Hematopoietic multipotent progenitor cell treated with erythropoietin and hydrocortisone succinate and interleukin-3 and kit ligand, for 4 days (in vitro differentiated cells): ENCODE measurements at regions not wholly inside any gene's neighbourhood (a gene's known extent, or its start where the extent isn't known, plus 50 kb on each side); places are given as distances from the start of the nearest gene placed in this dataset.
"Not testable (repeated sequence)": the region's sequence is repeated elsewhere in the genome, so short reads cannot be mapped to it uniquely, and the experiment has no call there.

Experiments used
- DNase-seq: peaks from one replicate; pipeline ENCODE4 v3.0.0-alpha.2; 2015

GRCh38 chr7:112930787-112931186 is 140.6 kb upstream of the TMEM168 start:
- DNase-seq = peak; percentile 64

- DNase-seq = no peak
Measured at GRCh38 chr7:112929421-112929820, 139.2 kb upstream of the TMEM168 start.

GRCh38 chr7:112926018-112926417 is 135.8 kb upstream of the TMEM168 start:
- no peak for DNase-seq

- DNase-seq = not testable (repeated sequence)
Measured at GRCh38 chr7:112922546-112922945, 132.4 kb upstream of the TMEM168 start.

DNA sequence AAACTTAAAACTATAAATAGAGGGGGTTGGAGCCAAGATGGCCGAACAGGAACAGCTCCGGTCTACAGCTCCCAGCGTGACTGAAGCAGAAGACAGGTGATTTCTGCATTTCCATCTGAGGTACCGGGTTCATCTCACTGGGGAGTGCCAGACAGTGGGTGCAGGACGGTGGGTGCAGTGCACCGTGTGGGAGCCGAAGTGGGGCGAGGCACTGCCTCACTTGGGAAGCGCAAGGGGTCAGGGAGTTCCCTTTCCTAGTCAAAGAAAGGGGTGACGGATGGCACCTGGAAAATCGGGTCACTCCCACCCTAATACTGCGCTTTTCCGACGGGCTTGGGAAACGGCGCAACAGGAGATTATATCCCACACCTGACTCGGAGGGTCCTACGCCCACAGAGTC is 126.2 kb upstream of the TMEM168 start:
- DNase-seq = not testable (repeated sequence)

DNA sequence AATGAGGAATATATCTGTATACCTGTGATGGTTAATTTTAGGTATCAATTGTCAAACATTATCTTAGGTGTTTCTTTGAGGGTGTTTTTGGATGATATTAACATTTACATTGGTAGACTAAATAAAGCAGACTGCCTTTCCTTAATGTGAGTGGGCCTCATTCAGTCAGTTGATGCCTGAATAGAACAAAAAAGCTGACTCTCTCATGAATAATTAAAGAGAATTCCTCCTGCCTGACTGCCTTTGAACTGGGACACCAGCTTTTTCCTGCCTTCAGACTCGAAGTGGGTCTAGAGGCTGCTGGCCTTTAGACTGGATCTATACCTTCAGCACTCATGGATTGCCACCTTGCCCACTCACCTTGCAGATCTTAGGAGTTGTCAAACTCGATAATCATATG is 117.9 kb upstream of the TMEM168 start:
- no peak for DNase-seq

DNA sequence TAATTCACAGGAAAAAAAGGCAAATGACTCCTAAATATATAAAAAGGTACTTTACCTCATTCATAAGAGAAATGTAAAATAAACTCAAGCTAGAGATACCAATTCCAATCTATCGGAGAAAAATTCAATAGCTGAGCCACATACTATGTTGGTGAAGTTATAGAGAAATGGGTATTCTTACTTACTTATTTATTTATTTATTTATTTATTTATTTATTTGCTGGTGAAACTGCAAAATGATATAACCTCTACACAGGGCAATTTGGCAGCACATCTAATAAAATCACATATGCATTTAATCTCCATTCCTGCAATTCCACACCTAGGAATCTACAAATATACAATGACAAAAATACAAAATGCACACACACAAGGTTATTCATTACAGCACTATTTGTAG is 117.5 kb upstream of the TMEM168 start:
- DNase-seq = no peak

DNA sequence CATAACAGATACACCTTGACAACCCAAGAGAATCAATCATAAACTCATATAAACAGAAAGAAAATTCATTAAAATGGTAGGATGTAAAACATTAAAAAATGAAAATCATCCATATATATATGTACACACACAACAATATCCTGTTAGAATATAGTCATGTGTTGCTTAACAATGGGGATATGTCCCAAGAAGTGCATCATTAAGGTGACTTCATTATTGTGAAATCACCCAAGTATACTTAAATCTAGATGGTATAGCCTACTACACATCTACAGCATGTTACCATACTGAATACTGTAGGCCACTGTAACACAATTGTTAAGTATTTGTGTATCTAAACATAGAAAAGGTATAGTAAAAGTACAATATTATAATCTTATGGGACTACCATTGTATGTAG is 115.8 kb upstream of the TMEM168 start:
- DNase-seq = no peak

GRCh38 chr7:112905413-112905812 is 115.2 kb upstream of the TMEM168 start:
- no peak for DNase-seq

DNA sequence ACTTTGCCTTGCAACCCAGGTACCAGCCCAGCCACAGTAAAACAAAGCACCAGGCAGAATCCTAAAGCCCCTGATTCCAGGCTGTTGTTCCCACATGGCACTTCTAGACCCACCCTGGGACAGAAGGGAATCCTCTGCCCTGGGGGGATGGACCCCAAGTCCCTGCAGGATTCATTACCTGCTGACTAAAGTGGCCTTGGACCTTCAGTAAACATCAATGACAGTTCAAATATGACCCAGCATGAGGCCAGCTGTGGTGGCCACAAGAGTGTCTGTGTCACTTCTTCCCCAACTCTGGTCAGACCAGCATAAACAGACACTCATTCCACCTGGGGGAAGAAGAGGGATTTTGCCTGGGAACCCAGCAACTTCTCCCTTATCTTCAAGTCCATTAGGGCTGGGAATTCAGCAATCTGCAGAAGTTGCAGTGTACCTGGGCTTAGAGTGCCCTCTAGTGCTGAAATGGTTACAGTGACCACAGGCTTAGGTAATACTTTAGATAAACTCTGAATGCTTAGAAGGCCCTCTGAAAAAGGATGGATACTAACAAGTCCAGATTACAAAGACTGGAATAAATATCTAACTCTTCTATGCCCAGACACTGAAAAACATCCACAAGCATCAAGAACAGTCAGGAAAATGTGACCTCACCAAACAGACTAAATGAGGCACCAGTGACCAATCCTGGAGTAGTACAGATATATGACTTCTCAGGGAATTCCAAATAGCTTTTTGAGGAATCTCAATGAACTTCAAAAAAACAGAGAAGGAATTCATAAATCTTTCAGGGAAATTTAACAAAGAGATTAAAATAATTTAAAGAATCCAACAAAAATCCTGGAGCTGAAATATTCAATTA is 108.5 kb upstream of the TMEM168 start:
- peak; percentile 84 for DNase-seq

GRCh38 chr7:112897839-112898431 is 107.7 kb upstream of the TMEM168 start:
- no peak for DNase-seq

GRCh38 chr7:112896026-112896601 is 105.9 kb upstream of the TMEM168 start:
- DNase-seq = no peak

GRCh38 chr7:112892263-112892662 is 102.1 kb upstream of the TMEM168 start:
- no peak for DNase-seq

- no peak for DNase-seq
Measured at GRCh38 chr7:112891698-112892097, 101.5 kb upstream of the TMEM168 start.

GRCh38 chr7:112889834-112890438 is 99.7 kb upstream of the TMEM168 start:
- no peak for DNase-seq

DNA sequence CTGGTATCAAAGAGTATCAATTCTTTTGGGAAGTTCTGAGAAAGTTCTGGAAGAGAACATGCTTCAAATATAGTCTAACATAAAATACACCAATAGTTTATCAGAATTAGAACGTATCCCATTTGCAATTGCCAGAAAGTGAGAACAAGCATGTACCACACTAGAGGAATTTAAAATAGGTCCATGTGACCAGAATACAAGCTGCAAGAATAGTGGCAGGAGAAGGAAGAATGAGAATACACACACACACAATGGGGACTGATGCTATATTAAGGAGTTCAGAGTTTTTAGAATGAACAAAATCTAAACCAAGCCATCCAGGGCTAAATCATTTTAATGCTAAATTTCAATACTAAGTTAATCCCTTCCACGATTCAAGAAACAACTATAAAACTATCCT is 99.1 kb upstream of the TMEM168 start:
- no peak for DNase-seq

DNA sequence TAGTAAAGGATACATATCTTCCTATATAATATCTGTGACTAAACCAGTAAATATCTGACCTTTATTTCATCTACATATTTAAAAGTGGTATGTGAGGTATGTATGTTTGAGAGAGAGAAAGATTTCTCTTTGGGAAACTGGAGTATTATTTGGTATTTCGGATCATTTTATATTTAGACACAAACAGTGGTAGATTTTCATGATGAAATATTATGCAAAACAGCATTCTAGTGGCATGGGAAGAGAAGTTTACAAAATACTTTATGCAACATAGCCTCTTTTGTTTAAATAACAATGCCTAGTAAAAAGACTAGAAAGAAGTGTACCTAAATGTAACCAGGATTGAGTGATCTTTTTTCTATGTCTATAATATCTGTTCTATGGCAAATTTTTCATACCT is 98.6 kb upstream of the TMEM168 start:
- DNase-seq = no peak

DNA sequence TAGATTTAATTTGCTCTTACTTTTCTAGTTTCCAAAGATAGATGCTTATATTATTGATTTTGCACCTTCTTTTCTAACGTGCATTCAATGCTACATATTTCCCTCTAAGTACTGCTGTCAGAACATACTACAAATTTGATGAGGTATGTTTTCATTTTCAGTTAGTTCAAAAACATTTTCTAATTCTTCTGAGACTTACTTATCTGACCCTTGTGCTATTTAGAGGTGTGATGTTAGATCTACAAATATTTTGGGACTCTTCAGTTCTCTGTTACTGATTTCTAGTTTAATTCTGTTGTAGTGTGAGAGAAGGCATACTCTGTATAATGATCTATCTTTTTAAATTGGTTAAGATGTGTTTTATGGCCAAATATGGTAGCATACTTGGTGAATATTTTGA is 97.8 kb upstream of the TMEM168 start:
- DNase-seq = no peak

DNA sequence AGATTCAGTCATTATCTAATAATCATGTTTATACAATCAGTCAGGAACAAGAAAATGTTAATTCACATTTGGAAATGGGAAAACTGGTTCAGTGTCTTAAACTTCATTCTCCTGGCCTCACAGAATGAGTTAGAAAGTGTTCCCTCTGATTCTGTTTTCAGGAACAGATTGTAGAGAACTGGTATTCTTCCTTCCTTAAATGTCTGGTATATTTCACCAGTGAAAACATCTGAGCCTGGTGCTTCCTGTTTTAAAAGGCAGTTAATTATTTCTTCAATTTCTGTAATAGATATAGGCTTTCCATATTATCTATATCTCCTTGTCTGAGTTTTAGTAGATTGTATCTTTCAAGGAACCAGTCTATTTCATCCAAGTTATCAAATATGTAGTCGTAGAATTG is 97.1 kb upstream of the TMEM168 start:
- DNase-seq = peak; percentile 32

DNA sequence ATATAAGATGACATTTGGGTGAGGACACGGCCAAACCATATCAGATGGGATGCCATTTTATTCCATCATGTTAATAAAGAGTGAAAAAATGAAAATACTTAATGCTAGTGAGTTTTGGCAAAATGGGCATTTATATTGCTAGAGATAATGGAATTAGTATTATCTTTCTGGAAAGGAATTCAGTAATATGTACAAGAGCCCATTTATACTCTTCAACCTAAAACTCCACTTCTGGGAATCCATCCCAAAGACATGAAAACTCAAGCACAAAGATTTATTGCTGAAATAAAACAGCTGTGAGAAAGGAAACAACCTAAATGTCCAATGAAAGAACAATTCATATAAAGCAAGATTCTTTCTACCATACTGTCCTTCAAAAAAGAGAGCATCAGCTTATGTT is 96.0 kb upstream of the TMEM168 start:
- DNase-seq = no peak

DNA sequence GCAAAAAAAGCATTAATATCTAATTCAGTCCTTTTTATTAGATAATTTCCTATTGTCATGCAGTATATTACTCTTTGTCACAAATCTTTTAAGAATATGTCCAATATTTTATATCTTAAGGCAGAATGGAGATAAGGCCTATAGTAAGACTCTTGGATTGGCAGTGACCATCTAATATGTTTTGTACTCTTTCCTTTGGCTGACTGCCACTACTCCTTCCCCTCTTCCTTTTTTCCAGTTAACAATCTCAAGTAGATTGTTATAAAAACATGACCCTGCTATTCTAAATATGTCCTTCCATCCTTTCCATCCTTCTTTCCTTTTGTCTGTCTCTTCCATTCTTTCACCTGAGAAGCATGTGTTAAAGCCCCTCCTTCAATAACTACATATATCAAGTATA is 92.8 kb upstream of the TMEM168 start:
- peak; percentile 32 for DNase-seq

DNA sequence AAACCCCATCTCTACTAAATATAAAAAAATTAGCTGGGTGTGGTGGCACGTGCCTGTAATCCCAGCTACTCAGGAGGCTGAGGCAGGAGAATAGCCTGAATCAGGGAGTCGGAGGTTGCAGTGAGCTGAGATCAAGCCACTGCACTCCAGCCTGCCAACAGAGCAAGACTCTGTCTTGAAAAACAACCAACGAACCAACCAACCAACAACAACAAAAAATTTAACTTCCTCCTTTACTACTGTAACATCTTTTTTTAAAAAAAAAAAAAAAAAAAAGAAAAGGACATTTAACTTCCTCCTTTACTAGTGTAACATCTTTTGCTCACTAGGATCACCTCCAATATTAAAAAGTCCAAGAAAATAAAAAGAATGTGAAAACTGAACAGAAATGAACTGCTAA is 92.3 kb upstream of the TMEM168 start:
- DNase-seq = peak; percentile 66

DNA sequence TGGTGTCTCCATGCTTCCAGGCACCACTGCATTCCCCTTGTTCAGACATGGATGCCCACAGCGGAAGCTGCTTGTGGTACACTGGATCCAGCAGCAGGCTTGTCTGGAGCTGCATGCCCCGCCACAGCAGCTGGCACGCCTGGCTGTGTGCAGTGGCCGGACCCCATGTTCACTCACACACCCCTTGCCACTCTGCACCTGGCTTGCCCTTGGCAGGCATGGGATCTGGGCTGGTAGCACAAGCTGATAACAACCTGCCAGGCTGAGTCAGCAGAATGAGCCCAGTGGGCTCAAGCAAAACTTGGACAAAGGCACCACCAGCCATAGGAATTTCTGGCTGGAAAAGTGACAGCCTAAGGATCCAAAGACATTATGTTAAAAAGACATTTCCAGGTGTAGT is 91.8 kb upstream of the TMEM168 start:
- DNase-seq = no peak
